Karpas-422 (cell line): ENCODE measurements at regions not wholly inside any gene's neighbourhood (a gene's known extent, or its start where the extent isn't known, plus 50 kb on each side); places are given as distances from the start of the nearest gene placed in this dataset.

Source experiments
- DNase-seq: peaks from one replicate; pipeline ENCODE4 v3.0.0-alpha.2; 2015
- H2AFZ ChIP-seq: fragments of 200-600 bp; sonication (generic); 2 replicates; pipeline ENCODE4 v1.6.1; 2014; ENCODE audit warnings: antibody characterized with exemption, low read length, mixed read lengths
- H3K27ac ChIP-seq: fragments of 200-600 bp; sonication (generic); 2 replicates; pipeline ENCODE4 v1.5.1; 2014; ENCODE audit warnings: mild to moderate bottlenecking, low read length, moderate library complexity
- H3K27me3 ChIP-seq: fragments of 200-600 bp; sonication (generic); 2 replicates; pipeline ENCODE4 v1.6.1; 2014; ENCODE audit warnings: low read length, mixed read lengths
- H3K36me3 ChIP-seq: fragments of 200-600 bp; sonication (generic); 2 replicates; pipeline ENCODE4 v1.6.1; 2014; ENCODE audit warnings: low read length, mixed read lengths; ENCODE audit not compliant: insufficient read depth
- H3K4me1 ChIP-seq: fragments of 200-600 bp; sonication (generic); 2 replicates; pipeline ENCODE4 v1.6.1; 2014; ENCODE audit warnings: mild to moderate bottlenecking, low read length, mixed read lengths
- H3K4me2 ChIP-seq: fragments of 200-600 bp; sonication (generic); 2 replicates; pipeline ENCODE4 v1.6.1; 2014; ENCODE audit warnings: low read length, low read depth, mild to moderate bottlenecking; ENCODE audit not compliant: poor library complexity, severe bottlenecking
- H3K4me3 ChIP-seq: fragments of 200-600 bp; sonication (generic); 2 replicates; pipeline ENCODE4 v1.5.1; 2014; ENCODE audit warnings: mild to moderate bottlenecking, antibody characterized with exemption, low read length, mixed read lengths
- H3K79me2 ChIP-seq: fragments of 200-600 bp; sonication (generic); 2 replicates; pipeline ENCODE4 v1.6.1; 2014; ENCODE audit warnings: mild to moderate bottlenecking, low read length, mixed read lengths
- H3K9ac ChIP-seq: fragments of 200-600 bp; sonication (generic); 2 replicates; pipeline ENCODE4 v1.6.0; 2014; ENCODE audit warnings: low read length
- H3K9me2 ChIP-seq: fragments of 200-600 bp; sonication (generic), shearing (Covaris generic); replicated peaks from 2 replicates; pipeline ENCODE4 v1.6.0; 2014; ENCODE audit warnings: mild to moderate bottlenecking, low read length, moderate library complexity; ENCODE audit not compliant: insufficient read depth
- H3K9me3 ChIP-seq: fragments of 300-700, 200-600 bp; sonication (generic); 2 replicates; pipeline ENCODE4 v1.6.1; 2014; ENCODE audit warnings: low read length, mixed read lengths
- H4K20me1 ChIP-seq: fragments of 200-600 bp; sonication (generic); 2 replicates; pipeline ENCODE4 v1.6.1; 2014; ENCODE audit warnings: mild to moderate bottlenecking, antibody characterized with exemption, low read length, low read depth; ENCODE audit not compliant: insufficient read depth

GRCh38 chr9:75582870-75583269 is 307.6 kb upstream of the PCSK5 start:
- no peak overlapping the region for H3K4me2 ChIP-seq
- no peaks in the 10 kb centered on the region for H3K9me3 ChIP-seq
- no peaks in the 10 kb centered on the region for H3K9me2 ChIP-seq
- H3K36me3 ChIP-seq: no peaks in the 10 kb centered on the region
- H4K20me1 ChIP-seq: no peaks in the 10 kb centered on the region
- no peaks in the 10 kb centered on the region for H3K79me2 ChIP-seq
- H3K27ac ChIP-seq: no peak overlapping the region
- no peak for DNase-seq
- H3K9ac ChIP-seq: no peak overlapping the region
- no peaks in the 10 kb centered on the region for H3K4me1 ChIP-seq
- H2AFZ ChIP-seq: no peak overlapping the region
- no peak overlapping the region for H3K4me3 ChIP-seq
- H3K27me3 ChIP-seq: no peaks in the 10 kb centered on the region

GRCh38 chr9:75588808-75589207 is 301.7 kb upstream of the PCSK5 start:
- Histone ChIP-seq H3K4me3 (no peak overlapping the region), H2AFZ (no peak overlapping the region), H3K27ac (no peak overlapping the region), H3K79me2 (no peaks in the 10 kb centered on the region), H4K20me1 (no peaks in the 10 kb centered on the region), H3K4me1 (no peaks in the 10 kb centered on the region), H3K9ac (no peak overlapping the region), H3K9me3 (no peaks in the 10 kb centered on the region), H3K9me2 (no peaks in the 10 kb centered on the region), H3K4me2 (no peak overlapping the region), H3K36me3 (no peaks in the 10 kb centered on the region), H3K27me3 (no peaks in the 10 kb centered on the region)
- peak; percentile 75 for DNase-seq

- H3K4me1 ChIP-seq: no peaks in the 10 kb centered on the region
- DNase-seq: no peak
- H3K27ac ChIP-seq: no peak overlapping the region
- H3K36me3 ChIP-seq: no peaks in the 10 kb centered on the region
- H3K9ac ChIP-seq: no peak overlapping the region
- no peaks in the 10 kb centered on the region for H3K9me2 ChIP-seq
- H3K79me2 ChIP-seq: no peaks in the 10 kb centered on the region
- no peaks in the 10 kb centered on the region for H3K27me3 ChIP-seq
- no peak overlapping the region for H3K4me2 ChIP-seq
- no peak overlapping the region for H3K4me3 ChIP-seq
- no peaks in the 10 kb centered on the region for H3K9me3 ChIP-seq
- H2AFZ ChIP-seq: no peak overlapping the region
- H4K20me1 ChIP-seq: no peaks in the 10 kb centered on the region
Measured at GRCh38 chr9:75589497-75589896, 301.0 kb upstream of the PCSK5 start.

GRCh38 chr9:75591972-75592371 is 298.5 kb upstream of the PCSK5 start:
- Histone ChIP-seq H3K27ac (no peak overlapping the region), H3K79me2 (no peaks in the 10 kb centered on the region), H3K4me1 (no peaks in the 10 kb centered on the region), H3K9me3 (no peaks in the 10 kb centered on the region), H3K4me3 (no peak overlapping the region), H3K27me3 (no peaks in the 10 kb centered on the region), H3K9me2 (no peaks in the 10 kb centered on the region), H3K9ac (no peak overlapping the region), H2AFZ (no peak overlapping the region), H4K20me1 (no peaks in the 10 kb centered on the region), H3K36me3 (no peaks in the 10 kb centered on the region), H3K4me2 (no peak overlapping the region)
- no peak for DNase-seq

GRCh38 chr9:75592586-75592985 is 297.9 kb upstream of the PCSK5 start:
- Histone ChIP-seq H3K27me3 (no peaks in the 10 kb centered on the region), H3K9me2 (no peaks in the 10 kb centered on the region), H3K79me2 (no peaks in the 10 kb centered on the region), H2AFZ (no peak overlapping the region), H3K9ac (no peak overlapping the region), H3K4me2 (no peak overlapping the region), H3K27ac (no peak overlapping the region), H3K4me3 (no peak overlapping the region), H3K9me3 (no peaks in the 10 kb centered on the region), H3K4me1 (no peaks in the 10 kb centered on the region), H3K36me3 (no peaks in the 10 kb centered on the region), H4K20me1 (no peaks in the 10 kb centered on the region)
- DNase-seq: no peak

- H3K9ac ChIP-seq: no peak overlapping the region
- H3K4me3 ChIP-seq: no peak overlapping the region
- H3K79me2 ChIP-seq: no peaks in the 10 kb centered on the region
- no peaks in the 10 kb centered on the region for H3K9me2 ChIP-seq
- no peak overlapping the region for H3K27ac ChIP-seq
- H4K20me1 ChIP-seq: no peaks in the 10 kb centered on the region
- H2AFZ ChIP-seq: no peak overlapping the region
- peak; percentile 49 for DNase-seq
- H3K4me2 ChIP-seq: no peak overlapping the region
- H3K9me3 ChIP-seq: no peaks in the 10 kb centered on the region
- H3K36me3 ChIP-seq: no peaks in the 10 kb centered on the region
- no peaks in the 10 kb centered on the region for H3K27me3 ChIP-seq
- no peaks in the 10 kb centered on the region for H3K4me1 ChIP-seq
Measured at GRCh38 chr9:75593920-75594319, 296.6 kb upstream of the PCSK5 start.

GRCh38 chr9:75599126-75599525 is 291.3 kb upstream of the PCSK5 start:
- no peaks in the 10 kb centered on the region for H3K79me2 ChIP-seq
- H2AFZ ChIP-seq: no peak overlapping the region
- no peaks in the 10 kb centered on the region for H3K36me3 ChIP-seq
- DNase-seq: no peak
- H3K4me3 ChIP-seq: no peak overlapping the region
- no peak overlapping the region for H3K27ac ChIP-seq
- no peaks in the 10 kb centered on the region for H3K9me3 ChIP-seq
- no peak overlapping the region for H3K9ac ChIP-seq
- H3K4me2 ChIP-seq: no peak overlapping the region
- no peaks in the 10 kb centered on the region for H3K9me2 ChIP-seq
- peaks cover 22% of the 10 kb centered on the region for H3K4me1 ChIP-seq
- no peaks in the 10 kb centered on the region for H4K20me1 ChIP-seq
- H3K27me3 ChIP-seq: no peaks in the 10 kb centered on the region

GRCh38 chr9:75601280-75601679 is 289.2 kb upstream of the PCSK5 start:
- H2AFZ ChIP-seq: 0 out of 2 replicates have a peak overlapping the region, but pooled peaks have one; percentile 3
- H3K4me2 ChIP-seq: no peak overlapping the region
- peak; percentile 71 for DNase-seq
- no peaks in the 10 kb centered on the region for H4K20me1 ChIP-seq
- no peaks in the 10 kb centered on the region for H3K36me3 ChIP-seq
- no peaks in the 10 kb centered on the region for H3K9me2 ChIP-seq
- no peaks in the 10 kb centered on the region for H3K9me3 ChIP-seq
- no peak overlapping the region for H3K4me3 ChIP-seq
- no peak overlapping the region for H3K27ac ChIP-seq
- H3K4me1 ChIP-seq: peaks cover 39% of the 10 kb centered on the region
- H3K27me3 ChIP-seq: no peaks in the 10 kb centered on the region
- H3K79me2 ChIP-seq: no peaks in the 10 kb centered on the region
- no peak overlapping the region for H3K9ac ChIP-seq

GRCh38 chr9:75602060-75602459 is 288.4 kb upstream of the PCSK5 start:
- Histone ChIP-seq H4K20me1 (no peaks in the 10 kb centered on the region), H3K27me3 (no peaks in the 10 kb centered on the region), H3K36me3 (no peaks in the 10 kb centered on the region), H3K79me2 (no peaks in the 10 kb centered on the region), H3K9me3 (no peaks in the 10 kb centered on the region), H3K27ac (no peak overlapping the region), H3K4me2 (no peak overlapping the region), H2AFZ (peak overlapping the region; percentile 3; the same call in 1 of the 2 replicates), H3K9ac (no peak overlapping the region), H3K9me2 (no peaks in the 10 kb centered on the region), H3K4me3 (no peak overlapping the region), H3K4me1 (peaks cover 39% of the 10 kb centered on the region)
- DNase-seq: no peak
